GM12878 (cell line): ENCODE measurements at regions not wholly inside any gene's neighbourhood (a gene's known extent, or its start where the extent isn't known, plus 50 kb on each side); places are given as distances from the start of the nearest gene placed in this dataset.

Experiments
- ATAC-seq: fragments of 200-7000 bp; cut with Tn5 transposase; 3 replicates; pipeline ENCODE4 v1.9.1; 2020; ENCODE audit warnings: mild to moderate bottlenecking, moderate library complexity
- BruUV-seq: library from RNA; stranded (reverse); fragments of 400-500 nt; replicated peaks from 2 replicates; lab custom pipeline; 2021; lab: Mats Ljungman, UMichigan
- CTCF ChIA-PET: fragments of 300-600 bp; sonication (Branson Sonifier 250); formaldehyde crosslinking; extraction: SDS; loops from one replicate; lab custom pipeline; 2021; ENCODE audit warnings: inconsistent platforms; lab: Yijun Ruan, JAX
- POLR2A ChIA-PET: fragments of 350-600 bp; formaldehyde crosslinking; extraction: SDS; loops from one replicate; lab custom pipeline; 2021; ENCODE audit warnings: inconsistent platforms; lab: Charles Lee
- RAD21 ChIA-PET: fragments of 300-600 bp; sonication (Branson Sonifier 250); formaldehyde crosslinking; loops from one replicate; lab custom pipeline; 2023; ENCODE audit warnings: antibody characterized with exemption; ENCODE audit not compliant: unreplicated experiment; lab: Charles Lee
- SMC1A ChIA-PET: fragments of 300-600 bp; sonication (Branson Sonifier 250); formaldehyde crosslinking; loops from one replicate; lab custom pipeline; 2023; ENCODE audit not compliant: unreplicated experiment, uncharacterized antibody; lab: Charles Lee
- DNase-seq: peaks from one replicate; pipeline ENCODE4 v3.0.0-alpha.2; 2011; ENCODE audit warnings: low read depth, low spot score
- FAIRE-seq: peaks from 3 replicates; lab custom pipeline; 2011; peaks lifted over from hg19 to GRCh38; lab: Jason Lieb, UNC
- H2AFZ ChIP-seq: 2 replicates; pipeline ENCODE4 v1.6.0; 2011; ENCODE audit warnings: low read depth, low read length, control low read depth; ENCODE audit not compliant: control insufficient read depth
- H3K27ac ChIP-seq: 2 replicates; pipeline ENCODE4 v1.5.1; 2011; ENCODE audit warnings: control low read depth; ENCODE audit not compliant: control insufficient read depth, insufficient read depth
- H3K27me3 ChIP-seq, 2 experiments: replicated peaks in 1 of 2; 2 replicates each; pipeline versions ENCODE4 v1.6.0 to v1.6.1; 2011; ENCODE audit warnings: low read length in 1 of 2; ENCODE audit not compliant: control insufficient read depth in 2 of 2, insufficient read depth in 2 of 2
- H3K36me3 ChIP-seq, 2 experiments: 2 replicates each; pipeline ENCODE4 v1.5.1; 2011; ENCODE audit warnings: low read length in 1 of 2; ENCODE audit not compliant: control insufficient read depth in 2 of 2, insufficient read depth in 2 of 2
- H3K4me1 ChIP-seq: 2 replicates; pipeline ENCODE4 v1.6.1; 2011; ENCODE audit warnings: mild to moderate bottlenecking, low read length, moderate library complexity, mixed read lengths; ENCODE audit not compliant: control insufficient read depth, insufficient read depth
- H3K4me2 ChIP-seq: 2 replicates; pipeline ENCODE4 v1.6.0; 2011; ENCODE audit warnings: control low read depth; ENCODE audit not compliant: control insufficient read depth, insufficient read depth
- H3K4me3 ChIP-seq: fragments of 200-600 bp; sonication (generic); 2 replicates; pipeline ENCODE4 v1.5.1; 2016
- H3K79me2 ChIP-seq: 2 replicates; pipeline ENCODE4 v1.6.0; 2011; ENCODE audit warnings: low read length; ENCODE audit not compliant: control insufficient read depth, insufficient read depth
- H3K9ac ChIP-seq: 2 replicates; pipeline ENCODE4 v1.8.0; 2011; ENCODE audit warnings: low read length, control low read depth, mixed read lengths; ENCODE audit not compliant: control insufficient read depth, insufficient read depth
- H3K9me3 ChIP-seq: replicated peaks from 3 replicates; pipeline ENCODE4 v1.5.1; 2011; ENCODE audit warnings: mild to moderate bottlenecking, low read length; ENCODE audit not compliant: control insufficient read depth, insufficient read depth
- H4K20me1 ChIP-seq: 2 replicates; pipeline ENCODE4 v1.6.0; 2011; ENCODE audit not compliant: control insufficient read depth, insufficient read depth
- ATF7 ChIP-seq: fragments of 450-650 bp; IDR thresholded peaks from 2 replicates; pipeline ENCODE4 v1.6.1; 2016; ENCODE audit warnings: low read depth, mild to moderate bottlenecking
- EP300 ChIP-seq, 2 experiments: fragments of 150-350 bp in 1 of 2; IDR thresholded peaks; 2 replicates each; pipeline ENCODE4 v1.6.1; 2011 to 2012; ENCODE audit warnings: low read depth in 2 of 2, low read length in 2 of 2, borderline replicate concordance in 1 of 2, improper control_type of control experiment in 1 of 2, inconsistent platforms in 1 of 2; ENCODE audit not compliant: control insufficient read depth in 1 of 2
- EZH2 ChIP-seq: IDR thresholded peaks from 2 replicates; pipeline ENCODE4 v1.6.1; 2012; ENCODE audit warnings: low read depth, mild to moderate bottlenecking, control low read depth, inconsistent platforms, low read length, borderline replicate concordance; ENCODE audit not compliant: control insufficient read depth
- FOS ChIP-seq: IDR thresholded peaks from 3 replicates; pipeline ENCODE4 v1.6.1; 2011; ENCODE audit warnings: borderline replicate concordance; ENCODE audit not compliant: insufficient read length; ENCODE audit errors: extremely low read depth
- JUNB ChIP-seq: IDR thresholded peaks from 2 replicates; pipeline ENCODE4 v1.6.1; 2016; ENCODE audit warnings: antibody characterized with exemption, mild to moderate bottlenecking
- KLF5 ChIP-seq: fragments of 450-650 bp; IDR thresholded peaks from 2 replicates; pipeline ENCODE4 v1.6.1; 2014; ENCODE audit warnings: mild to moderate bottlenecking; ENCODE audit not compliant: partially characterized antibody
- MEF2A ChIP-seq: IDR thresholded peaks from 2 replicates; pipeline ENCODE4 v1.6.1; 2011; ENCODE audit warnings: low read depth, mild to moderate bottlenecking, low read length, moderate library complexity; ENCODE audit not compliant: insufficient read depth
- RELA ChIP-seq: fragments of 450-650 bp; IDR thresholded peaks from 2 replicates; pipeline ENCODE4 v1.8.0; 2014; ENCODE audit warnings: borderline replicate concordance; ENCODE audit not compliant: partially characterized antibody
- SIN3A ChIP-seq: IDR thresholded peaks from 2 replicates; pipeline ENCODE4 v1.6.1; 2012; ENCODE audit warnings: low read depth, low read length, improper control_type of control experiment
- STAT3 ChIP-seq: IDR thresholded peaks from 2 replicates; pipeline ENCODE4 v1.6.1; 2011; ENCODE audit warnings: low read depth, low read length, improper control_type of control experiment
- SUZ12 ChIP-seq: fragments of 200-600 bp; sonication (generic); IDR thresholded peaks from one replicate; pipeline ENCODE4 v1.6.1; 2018; ENCODE audit warnings: antibody characterized with exemption, mild to moderate bottlenecking; ENCODE audit not compliant: unreplicated experiment
- TARDBP ChIP-seq: IDR thresholded peaks from 2 replicates; pipeline ENCODE4 v1.6.1; 2016; ENCODE audit warnings: borderline replicate concordance
- TCF7 ChIP-seq: IDR thresholded peaks from 2 replicates; pipeline ENCODE4 v1.6.1; 2014; ENCODE audit warnings: antibody characterized with exemption, borderline replicate concordance
- YBX1 ChIP-seq: fragments of 450-650 bp; IDR thresholded peaks from 2 replicates; pipeline ENCODE4 v1.6.1; 2016; ENCODE audit warnings: antibody characterized with exemption
- WGBS: methylation state at CpG from one replicate; pipeline ENCODE4 v1.1.6; 2016; ENCODE audit warnings: low lambda C conversion rate; ENCODE audit not compliant: insufficient replicate concordance, insufficient coverage; ENCODE audit errors: missing lambda C conversion rate; 5-methylcytosine and 5-hydroxymethylcytosine counted together
- in situ Hi-C: fragments of 300-500 bp; cut with MboI; formaldehyde crosslinking; loops from 9 replicates; pipeline ENCODE4 v1.14.3; 2018; ENCODE audit warnings: mixed read lengths
- intact Hi-C: fragments of 100-400 bp; cut with micrococcal nuclease; formaldehyde crosslinking; loops from one replicate; pipeline ENCODE4 v1.14.2; 2022; ENCODE audit not compliant: unreplicated experiment
- TF ChIP-seq, protein P1 (sequence below): fragments of 450-650 bp; IDR thresholded peaks from 2 replicates; pipeline ENCODE4 v1.6.1; 2018; ENCODE audit warnings: borderline replicate concordance, mild to moderate bottlenecking; ENCODE audit not compliant: partially characterized antibody
- TF ChIP-seq, protein P2 (sequence below): fragments of 450-650 bp; formaldehyde crosslinking; IDR thresholded peaks from 2 replicates; pipeline ENCODE4 v1.4.0; 2022; ENCODE audit warnings: mild to moderate bottlenecking, moderate library complexity

DNA sequence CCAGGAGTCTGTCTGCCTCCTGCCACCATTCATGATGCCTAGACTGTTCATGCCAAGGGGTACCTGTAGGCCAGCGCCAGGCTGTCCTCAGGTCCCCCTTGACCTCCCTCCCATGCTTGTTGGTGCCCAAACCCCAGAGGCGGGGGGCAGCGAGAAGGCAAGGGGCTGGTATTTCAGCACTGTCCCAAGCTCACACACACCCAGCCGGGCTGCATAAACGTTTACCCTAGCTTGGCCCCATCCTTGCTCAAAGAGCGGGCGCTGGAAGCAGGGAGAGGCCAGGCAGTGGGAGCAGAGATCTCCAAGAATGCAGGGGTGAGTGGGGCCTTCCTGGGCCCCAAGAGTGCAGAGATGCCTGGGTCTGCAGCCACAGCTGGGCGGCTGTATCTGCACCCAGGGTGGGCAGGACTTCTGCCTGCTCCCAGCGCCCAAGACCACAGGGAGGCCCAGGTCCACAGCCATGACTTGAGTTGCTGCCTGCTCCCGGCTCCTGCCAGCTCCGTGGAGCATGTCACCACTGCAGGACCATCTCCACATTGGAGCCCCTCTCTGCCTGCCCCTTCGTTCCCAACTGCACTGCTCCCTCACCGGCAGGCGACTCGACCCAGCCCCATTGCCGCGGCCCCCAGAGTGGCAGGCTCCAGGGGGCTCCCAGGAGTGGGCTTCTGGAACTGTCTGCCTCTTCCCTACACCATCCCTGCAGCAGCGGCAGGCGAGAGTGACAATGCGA lies 616.6 kb downstream of the METTL4 start:
- RAD21 ChIA-PET = no interaction called here
- SMC1A ChIA-PET = no interaction called here
- no peak for ATAC-seq
- no peak for FAIRE-seq
- no peak overlapping the region for H3K4me3 ChIP-seq
- no peaks in the 10 kb centered on the region for H3K4me1 ChIP-seq
- H3K27me3 ChIP-seq = no peaks in the 10 kb centered on the region
- TF ChIP-seq SIN3A (no peak), RELA (no peak), YBX1 (no peak), TARDBP (no peak), STAT3 (no peak), MEF2A (no peak), EP300 (IDR thresholded peaks at IDR 0.05; ENCODE audit: borderline replicate concordance in 1 of 2, control insufficient read depth in 1 of 2, low read depth in 2 of 2, low read length in 2 of 2) (no peak), FOS (no peak), SUZ12 (no peak), EZH2 (no peak), TCF7 (no peak), KLF5 (no peak), ATF7 (no peak), JUNB (no peak)
- TF ChIP-seq, protein P1, sequence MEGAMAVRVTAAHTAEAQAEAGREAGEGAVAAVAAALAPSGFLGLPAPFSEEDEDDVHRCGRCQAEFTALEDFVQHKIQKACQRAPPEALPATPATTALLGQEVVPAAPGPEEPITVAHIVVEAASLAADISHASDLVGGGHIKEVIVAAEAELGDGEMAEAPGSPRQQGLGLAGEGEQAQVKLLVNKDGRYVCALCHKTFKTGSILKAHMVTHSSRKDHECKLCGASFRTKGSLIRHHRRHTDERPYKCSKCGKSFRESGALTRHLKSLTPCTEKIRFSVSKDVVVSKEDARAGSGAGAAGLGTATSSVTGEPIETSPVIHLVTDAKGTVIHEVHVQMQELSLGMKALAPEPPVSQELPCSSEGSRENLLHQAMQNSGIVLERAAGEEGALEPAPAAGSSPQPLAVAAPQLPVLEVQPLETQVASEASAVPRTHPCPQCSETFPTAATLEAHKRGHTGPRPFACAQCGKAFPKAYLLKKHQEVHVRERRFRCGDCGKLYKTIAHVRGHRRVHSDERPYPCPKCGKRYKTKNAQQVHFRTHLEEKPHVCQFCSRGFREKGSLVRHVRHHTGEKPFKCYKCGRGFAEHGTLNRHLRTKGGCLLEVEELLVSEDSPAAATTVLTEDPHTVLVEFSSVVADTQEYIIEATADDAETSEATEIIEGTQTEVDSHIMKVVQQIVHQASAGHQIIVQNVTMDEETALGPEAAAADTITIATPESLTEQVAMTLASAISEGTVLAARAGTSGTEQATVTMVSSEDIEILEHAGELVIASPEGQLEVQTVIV = no peak
- TF ChIP-seq, protein P2, sequence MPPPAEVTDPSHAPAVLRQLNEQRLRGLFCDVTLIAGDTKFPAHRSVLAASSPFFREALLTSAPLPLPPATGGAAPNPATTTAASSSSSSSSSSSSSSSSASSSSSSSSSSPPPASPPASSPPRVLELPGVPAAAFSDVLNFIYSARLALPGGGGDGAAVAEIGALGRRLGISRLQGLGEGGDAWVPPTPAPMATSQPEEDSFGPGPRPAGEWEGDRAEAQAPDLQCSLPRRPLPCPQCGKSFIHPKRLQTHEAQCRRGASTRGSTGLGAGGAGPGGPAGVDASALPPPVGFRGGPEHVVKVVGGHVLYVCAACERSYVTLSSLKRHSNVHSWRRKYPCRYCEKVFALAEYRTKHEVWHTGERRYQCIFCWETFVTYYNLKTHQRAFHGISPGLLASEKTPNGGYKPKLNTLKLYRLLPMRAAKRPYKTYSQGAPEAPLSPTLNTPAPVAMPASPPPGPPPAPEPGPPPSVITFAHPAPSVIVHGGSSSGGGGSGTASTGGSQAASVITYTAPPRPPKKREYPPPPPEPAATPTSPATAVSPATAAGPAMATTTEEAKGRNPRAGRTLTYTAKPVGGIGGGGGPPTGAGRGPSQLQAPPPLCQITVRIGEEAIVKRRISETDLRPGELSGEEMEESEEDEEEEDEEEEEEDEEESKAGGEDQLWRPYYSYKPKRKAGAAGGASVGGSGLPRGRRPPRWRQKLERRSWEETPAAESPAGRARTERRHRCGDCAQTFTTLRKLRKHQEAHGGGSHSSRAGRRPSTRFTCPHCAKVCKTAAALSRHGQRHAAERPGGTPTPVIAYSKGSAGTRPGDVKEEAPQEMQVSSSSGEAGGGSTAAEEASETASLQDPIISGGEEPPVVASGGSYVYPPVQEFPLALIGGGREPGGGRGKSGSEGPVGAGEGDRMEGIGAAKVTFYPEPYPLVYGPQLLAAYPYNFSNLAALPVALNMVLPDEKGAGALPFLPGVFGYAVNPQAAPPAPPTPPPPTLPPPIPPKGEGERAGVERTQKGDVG (CRISPR knock-in tag) = no peak
- POLR2A ChIA-PET = no interaction called here
- H3K27ac ChIP-seq = no peak overlapping the region
- in situ Hi-C loops = no loop called here
- no peaks in the 10 kb centered on the region for H3K36me3 ChIP-seq
- no peak overlapping the region for H3K4me2 ChIP-seq
- no peaks in the 10 kb centered on the region for H4K20me1 ChIP-seq
- no TSS peak for BruUV-seq
- no peak overlapping the region for H3K9ac ChIP-seq
- intact Hi-C loops = no loop called here
- no peak for DNase-seq
- H3K79me2 ChIP-seq = no peaks in the 10 kb centered on the region
- H2AFZ ChIP-seq = no peak overlapping the region
- H3K9me3 ChIP-seq = no peaks in the 10 kb centered on the region
- CTCF ChIA-PET = no interaction called here
- WGBS = 31% methylated on average over 18 of the region's 20 CpGs
